Vagina (tissue), 2 donors: ENCODE measurements at regions not wholly inside any gene's neighbourhood (a gene's known extent, or its start where the extent isn't known, plus 50 kb on each side); places are given as distances from the start of the nearest gene placed in this dataset.

Source experiments
- CTCF ChIP-seq, 3 experiments: fragments of 450-650 bp in 2 of 3; fragments of 200-600 bp in 1 of 3; sonication (generic) in 1 of 3; IDR thresholded peaks; one replicate each; pipeline ENCODE4 v1.5.1; 2017 to 2019; ENCODE audit warnings: antibody characterized with exemption in 3 of 3, mild to moderate bottlenecking in 2 of 3, moderate library complexity in 2 of 3
- POLR2A ChIP-seq, 2 donors: fragments of 450-650 bp; IDR thresholded peaks; one replicate each; pipeline ENCODE4 v1.6.1; 2017; ENCODE audit warnings: antibody characterized with exemption in 2 of 2, mild to moderate bottlenecking in 2 of 2, moderate library complexity in 2 of 2

GRCh38 chr13:99041337-99041736, 63.5 kb upstream of the DOCK9 start:
- no peak for TF ChIP-seq POLR2A (IDR thresholded peaks at IDR 0.05)
- no peak for TF ChIP-seq CTCF (IDR thresholded peaks at IDR 0.05)
